GM13977 (cell line): ENCODE measurements at regions not wholly inside any gene's neighbourhood (a gene's known extent, or its start where the extent isn't known, plus 50 kb on each side); places are given as distances from the start of the nearest gene placed in this dataset.

ENCODE experiments used
- DNase-seq: peaks from one replicate; pipeline ENCODE4 v3.0.0; 2012; ENCODE audit warnings: low spot score
- CTCF ChIP-seq: IDR thresholded peaks from 2 replicates; pipeline ENCODE4 v1.5.1; 2012; ENCODE audit warnings: mild to moderate bottlenecking, control low read depth; ENCODE audit not compliant: insufficient read depth; ENCODE audit errors: extremely low read depth, missing control alignments
- in situ Hi-C: fragments of 300-500 bp; cut with MboI; formaldehyde crosslinking; loops from one replicate; pipeline ENCODE4 v1.12.0; 2022; ENCODE audit warnings: low sequenced_read_pairs, low pct_unique_long_range_greater_than_20kb, mixed read lengths, inconsistent platforms; ENCODE audit not compliant: unreplicated experiment

- TF ChIP-seq CTCF, result no peak
- no peak for DNase-seq
- in situ Hi-C loops, result no loop called here
These were observed 314.1 kb downstream of the LIG4 start for GRCh38 chr13:107901230-107901629.

- no peak for DNase-seq
- in situ Hi-C loops, result no loop called here
These were observed 314.6 kb downstream of the LIG4 start for GRCh38 chr13:107900775-107901174.

GRCh38 chr13:107886118-107886517, 329.2 kb downstream of the LIG4 start:
- in situ Hi-C loops, result no loop called here
- no peak for TF ChIP-seq CTCF
- no peak for DNase-seq

More at GRCh38 chr13:107900775-107901174, 314.6 kb downstream of the LIG4 start:
- TF ChIP-seq CTCF, result no peak

- in situ Hi-C loops, result no loop called here
- no peak for TF ChIP-seq CTCF
- DNase-seq, result no peak
These were observed 330.8 kb downstream of the LIG4 start for GRCh38 chr13:107884564-107884963.

GRCh38 chr13:107883561-107884175, 331.7 kb downstream of the LIG4 start:
- in situ Hi-C loops, result no loop called here
- TF ChIP-seq CTCF, result no peak
- DNase-seq, result no peak

GRCh38 chr13:107882708-107883560, 332.4 kb downstream of the LIG4 start:
- in situ Hi-C loops, result no loop called here
- TF ChIP-seq CTCF, result no peak
- DNase-seq, result no peak
